HEK293T (cell line): ENCODE measurements at regions not wholly inside any gene's neighbourhood (a gene's known extent, or its start where the extent isn't known, plus 50 kb on each side); places are given as distances from the start of the nearest gene placed in this dataset.

Experiments used
- BHLHE40 ChIP-seq: fragments of 450-650 bp; IDR thresholded peaks from 2 replicates; pipeline ENCODE4 v1.6.1; 2016; ENCODE audit warnings: mild to moderate bottlenecking, moderate library complexity, borderline replicate concordance
- ZNF384 ChIP-seq: fragments of 450-650 bp; IDR thresholded peaks from 2 replicates; pipeline ENCODE4 v1.6.1; 2016

DNA sequence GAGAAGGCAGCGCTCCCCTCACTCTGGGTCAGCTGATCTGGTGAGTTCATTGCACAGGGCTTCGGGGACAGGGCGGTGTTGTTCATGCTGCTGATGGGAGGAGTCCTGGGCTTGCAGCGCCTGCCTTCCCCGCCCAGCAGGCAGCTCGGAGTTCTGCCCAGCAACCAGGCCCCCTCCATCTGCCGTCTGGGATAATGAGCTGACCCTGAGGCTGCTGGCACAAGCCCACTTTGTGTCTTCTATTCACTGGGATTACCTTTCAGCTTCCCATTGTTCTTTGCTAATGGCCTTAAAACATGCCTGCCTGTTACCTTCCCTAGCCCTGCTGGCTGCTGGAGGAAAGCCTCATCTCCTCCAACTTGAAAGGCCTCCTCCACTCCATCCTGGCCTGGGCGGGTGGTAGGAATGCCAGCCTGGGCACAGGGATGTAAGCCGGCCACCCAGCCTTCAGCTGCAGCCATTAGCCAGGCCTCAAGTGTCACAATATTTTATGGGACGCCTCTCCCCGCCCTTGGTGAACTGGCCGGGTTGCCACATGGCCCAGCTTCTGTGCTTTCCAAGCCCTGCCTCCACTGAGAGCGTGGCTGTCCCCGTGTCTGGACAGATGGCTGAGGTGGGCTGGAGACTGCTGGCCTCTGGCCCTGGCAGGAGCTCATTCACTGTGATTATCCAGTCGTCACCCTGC is 70.4 kb downstream of the GADD45G start:
- TF ChIP-seq ZNF384 (no peak), BHLHE40 (no peak)
